T47D (cell line): ENCODE measurements at regions not wholly inside any gene's neighbourhood (a gene's known extent, or its start where the extent isn't known, plus 50 kb on each side); places are given as distances from the start of the nearest gene placed in this dataset.

ENCODE experiments used
- DNase-seq, 2 experiments: peaks; one replicate each; pipeline versions ENCODE4 v3.0.0 to v3.0.0-alpha.2; 2011 to 2012; ENCODE audit warnings: low read depth in 1 of 2, low spot score in 1 of 2
- JUND ChIP-seq: IDR thresholded peaks from 2 replicates; pipeline ENCODE4 v1.6.1; 2012; ENCODE audit warnings: low read depth
- in situ Hi-C: cut with HindIII; loops from 2 replicates; pipeline ENCODE4 v1.10.0; 2016; ENCODE audit warnings: low sequenced_read_pairs, low pct_unique_long_range_greater_than_20kb

GRCh38 chr15:77851691-77852090, 219.0 kb upstream of the LINGO1 start:
- in situ Hi-C loops, result no loop called here
- TF ChIP-seq JUND, result no peak
- DNase-seq, result no peak

GRCh38 chr15:77851086-77851485, 218.4 kb upstream of the LINGO1 start:
- no peak for DNase-seq
- TF ChIP-seq JUND, result no peak
- in situ Hi-C loops, result no loop called here

- DNase-seq, result no peak
- in situ Hi-C loops, result no loop called here
- TF ChIP-seq JUND, result no peak
These were observed 214.3 kb upstream of the LINGO1 start for GRCh38 chr15:77846986-77847385.

GRCh38 chr15:77846360-77846759, 213.6 kb upstream of the LINGO1 start:
- DNase-seq, result no peak
- in situ Hi-C loops, result no loop called here
- no peak for TF ChIP-seq JUND

GRCh38 chr15:77844798-77845446, 212.2 kb upstream of the LINGO1 start:
- in situ Hi-C loops, result no loop called here
- no peak for DNase-seq
- no peak for TF ChIP-seq JUND

GRCh38 chr15:77843546-77843945, 210.8 kb upstream of the LINGO1 start:
- DNase-seq, result no peak
- in situ Hi-C loops, result no loop called here
- no peak for TF ChIP-seq JUND

GRCh38 chr15:77840991-77841775, 208.5 kb upstream of the LINGO1 start:
- in situ Hi-C loops, result no loop called here
- TF ChIP-seq JUND, result no peak
- no peak for DNase-seq

GRCh38 chr15:77839970-77840905, 207.5 kb upstream of the LINGO1 start:
- no peak for DNase-seq
- in situ Hi-C loops, result no loop called here
- TF ChIP-seq JUND, result no peak

GRCh38 chr15:77839456-77839855, 206.7 kb upstream of the LINGO1 start:
- in situ Hi-C loops, result no loop called here
- TF ChIP-seq JUND, result no peak
- no peak for DNase-seq

- no peak for TF ChIP-seq JUND
- DNase-seq, result no peak
- in situ Hi-C loops, result no loop called here
These were observed 205.9 kb upstream of the LINGO1 start for GRCh38 chr15:77838595-77838994.

GRCh38 chr15:77838061-77838460, 205.3 kb upstream of the LINGO1 start:
- no peak for TF ChIP-seq JUND
- no peak for DNase-seq
- in situ Hi-C loops, result no loop called here

GRCh38 chr15:77837649-77838025, 204.9 kb upstream of the LINGO1 start:
- no peak for DNase-seq
- TF ChIP-seq JUND, result no peak
- in situ Hi-C loops, result no loop called here
